ENCODE measurements at regions not wholly inside any gene's neighbourhood (a gene's known extent, or its start where the extent isn't known, plus 50 kb on each side); places are given as distances from the start of the nearest gene placed in this dataset.

- no peak overlapping the region for H3K9ac ChIP-seq (ENCODE audit: low read depth, low read length, poor library complexity, severe bottlenecking)
- H3K9me2 ChIP-seq (replicated peaks; ENCODE audit: low read depth, low read length), result no peaks in the 10 kb centered on the region
- TF ChIP-seq EZH2phosphoT487 (IDR thresholded peaks at IDR 0.05; ENCODE audit: borderline replicate concordance), result no peak
- TF ChIP-seq CTCF (conservative IDR thresholded peaks at IDR 0.05; ENCODE audit: low read length), result no peak
- no peak overlapping the region for H3K4me2 ChIP-seq (ENCODE audit: low read depth, low read length, poor library complexity, severe bottlenecking)
- H4K20me1 ChIP-seq (ENCODE audit: insufficient read depth, low read length, poor library complexity, severe bottlenecking), result no peaks in the 10 kb centered on the region
- H3K36me3 ChIP-seq (ENCODE audit: insufficient read depth, low read length), result peaks cover 27% of the 10 kb centered on the region; the same call in 1 of the 2 replicates
- no peaks in the 10 kb centered on the region for H3K79me2 ChIP-seq (ENCODE audit: insufficient read depth, low read length)
- H3K27me3 ChIP-seq (ENCODE audit: insufficient read depth, low read length, poor library complexity, severe bottlenecking), result no peaks in the 10 kb centered on the region
- no peak overlapping the region for H3K4me3 ChIP-seq (ENCODE audit: low read length, poor library complexity, severe bottlenecking)
- peaks cover 46% of the 10 kb centered on the region for H3K4me1 ChIP-seq (ENCODE audit: insufficient read depth, low read length, poor library complexity, severe bottlenecking)
- H2AFZ ChIP-seq (ENCODE audit: low read length), result no peak overlapping the region
- no peaks in the 10 kb centered on the region; the same call in 1 of the 2 replicates for H3F3A ChIP-seq (ENCODE audit: low read depth)
- no peaks in the 10 kb centered on the region for H3K9me3 ChIP-seq (ENCODE audit: insufficient read depth, low read depth, low read length)
These were observed 233.6 kb upstream of the RGS6 start for GRCh38 chr14:71698673-71699072.

- Histone ChIP-seq H3K9me2 (replicated peaks; ENCODE audit: low read depth, low read length) (no peaks in the 10 kb centered on the region), H3K27me3 (ENCODE audit: insufficient read depth, low read length, poor library complexity, severe bottlenecking) (no peaks in the 10 kb centered on the region), H3K9me3 (ENCODE audit: insufficient read depth, low read depth, low read length) (no peaks in the 10 kb centered on the region), H4K20me1 (ENCODE audit: insufficient read depth, low read length, poor library complexity, severe bottlenecking) (no peaks in the 10 kb centered on the region), H3K9ac (ENCODE audit: low read depth, low read length, poor library complexity, severe bottlenecking) (peak overlapping the region; percentile 2), H3K36me3 (ENCODE audit: insufficient read depth, low read length) (peaks cover 39% of the 10 kb centered on the region; the same call in 1 of the 2 replicates), H3K4me3 (ENCODE audit: low read length, poor library complexity, severe bottlenecking) (no peak overlapping the region), H3K79me2 (ENCODE audit: insufficient read depth, low read length) (no peaks in the 10 kb centered on the region), H2AFZ (ENCODE audit: low read length) (no peak overlapping the region), H3K4me2 (ENCODE audit: low read depth, low read length, poor library complexity, severe bottlenecking) (peak overlapping the region; percentile 41), H3F3A (ENCODE audit: low read depth) (no peaks in the 10 kb centered on the region; the same call in 1 of the 2 replicates), H3K4me1 (ENCODE audit: insufficient read depth, low read length, poor library complexity, severe bottlenecking) (peaks cover 39% of the 10 kb centered on the region)
- TF ChIP-seq CTCF (conservative IDR thresholded peaks at IDR 0.05; ENCODE audit: low read length) (no peak), EZH2phosphoT487 (IDR thresholded peaks at IDR 0.05; ENCODE audit: borderline replicate concordance) (no peak)
These were observed 230.2 kb upstream of the RGS6 start for GRCh38 chr14:71701990-71702389.

GRCh38 chr14:71702786-71703185 is 229.4 kb upstream of the RGS6 start:
- Histone ChIP-seq H3K27me3 (ENCODE audit: insufficient read depth, low read length, poor library complexity, severe bottlenecking) (no peaks in the 10 kb centered on the region), H3K9me3 (ENCODE audit: insufficient read depth, low read depth, low read length) (no peaks in the 10 kb centered on the region), H3K4me1 (ENCODE audit: insufficient read depth, low read length, poor library complexity, severe bottlenecking) (peaks cover 33% of the 10 kb centered on the region), H3K9me2 (replicated peaks; ENCODE audit: low read depth, low read length) (no peaks in the 10 kb centered on the region), H3K9ac (ENCODE audit: low read depth, low read length, poor library complexity, severe bottlenecking) (peak overlapping the region; percentile 2), H3K79me2 (ENCODE audit: insufficient read depth, low read length) (no peaks in the 10 kb centered on the region), H3K36me3 (ENCODE audit: insufficient read depth, low read length) (peaks cover 39% of the 10 kb centered on the region; the same call in 1 of the 2 replicates), H3F3A (ENCODE audit: low read depth) (no peaks in the 10 kb centered on the region; the same call in 1 of the 2 replicates), H2AFZ (ENCODE audit: low read length) (no peak overlapping the region), H4K20me1 (ENCODE audit: insufficient read depth, low read length, poor library complexity, severe bottlenecking) (no peaks in the 10 kb centered on the region), H3K4me3 (ENCODE audit: low read length, poor library complexity, severe bottlenecking) (no peak overlapping the region), H3K4me2 (ENCODE audit: low read depth, low read length, poor library complexity, severe bottlenecking) (no peak overlapping the region)
- TF ChIP-seq EZH2phosphoT487 (IDR thresholded peaks at IDR 0.05; ENCODE audit: borderline replicate concordance), result no peak
- TF ChIP-seq CTCF (conservative IDR thresholded peaks at IDR 0.05; ENCODE audit: low read length), result no peak

Measured in Loucy (cell line).